WTC11 (cell line): ENCODE measurements at regions not wholly inside any gene's neighbourhood (a gene's known extent, or its start where the extent isn't known, plus 50 kb on each side); places are given as distances from the start of the nearest gene placed in this dataset.

Experiments used
- ATAC-seq: fragments of 200-7000 bp; cut with Tn5 transposase; 2 replicates; pipeline ENCODE4 v1.10.0; 2021; ENCODE audit warnings: mild to moderate bottlenecking, moderate library complexity
- CTCF ChIA-PET: fragments of 300-600 bp; sonication (Branson Sonifier 250); formaldehyde crosslinking; loops from one replicate; lab custom pipeline; 2021; ENCODE audit warnings: antibody characterized with exemption; lab: Charles Lee
- POLR2A ChIA-PET: fragments of 350-600 bp; sonication (Branson Sonifier 250); formaldehyde crosslinking; loops from one replicate; lab custom pipeline; 2021; ENCODE audit warnings: antibody characterized with exemption; lab: Charles Lee
- DNase-seq: peaks from one replicate; pipeline ENCODE4 v3.0.0; 2021; ENCODE audit warnings: low spot score
- H3K27ac Mint-ChIP-seq: 2 replicates; pipeline ENCODE4 v1.8.0; 2021; ENCODE audit warnings: mixed read lengths
- H3K27me3 Mint-ChIP-seq: 2 replicates; pipeline ENCODE4 v1.8.0; 2021; ENCODE audit warnings: low read depth, mild to moderate bottlenecking, moderate library complexity, mixed read lengths
- H3K36me3 Mint-ChIP-seq: 2 replicates; pipeline ENCODE4 v1.8.0; 2021; ENCODE audit warnings: mixed read lengths
- H3K4me1 Mint-ChIP-seq: 2 replicates; pipeline ENCODE4 v1.8.0; 2022; ENCODE audit warnings: mixed read lengths
- H3K4me3 Mint-ChIP-seq: 2 replicates; pipeline ENCODE4 v1.8.0; 2021; ENCODE audit warnings: mild to moderate bottlenecking, moderate library complexity, mixed read lengths
- H3K9me3 Mint-ChIP-seq: 2 replicates; pipeline ENCODE4 v1.8.0; 2021; ENCODE audit warnings: mixed read lengths
- ARID4B ChIP-seq: sonication (generic); formaldehyde crosslinking; IDR thresholded peaks from 2 replicates; pipeline ENCODE4 v1.8.0; 2023; ENCODE audit warnings: missing genetic modification reagents, mild to moderate bottlenecking, borderline replicate concordance
- ATF6 ChIP-seq: sonication (generic); formaldehyde crosslinking; IDR thresholded peaks from 2 replicates; pipeline ENCODE4 v1.8.1; 2023; ENCODE audit warnings: mild to moderate bottlenecking, missing genetic modification reagents
- CBFB ChIP-seq: sonication (generic); formaldehyde crosslinking; IDR thresholded peaks from 2 replicates; pipeline ENCODE4 v1.8.1; 2022; ENCODE audit warnings: mild to moderate bottlenecking, low read depth, missing genetic modification reagents
- CDX4 ChIP-seq: fragments of 250-450 bp; sonication (Bioruptor Pico); IDR thresholded peaks from 2 replicates; pipeline ENCODE4 v1.9.0; 2021; ENCODE audit warnings: moderate library complexity, mild to moderate bottlenecking, inconsistent platforms, borderline replicate concordance
- EMX1 ChIP-seq: fragments of 250-450 bp; sonication (Bioruptor Pico); IDR thresholded peaks from 2 replicates; pipeline ENCODE4 v1.8.0; 2021; ENCODE audit warnings: mild to moderate bottlenecking
- ERG ChIP-seq: fragments of 250-450 bp; sonication (Bioruptor Pico); IDR thresholded peaks from 2 replicates; pipeline ENCODE4 v1.8.0; 2021; ENCODE audit warnings: mild to moderate bottlenecking
- ETV6 ChIP-seq: sonication (generic); formaldehyde crosslinking; IDR thresholded peaks from 2 replicates; pipeline ENCODE4 v1.8.1; 2022; ENCODE audit warnings: mild to moderate bottlenecking, missing genetic modification reagents
- FOXP4 ChIP-seq: sonication (generic); formaldehyde crosslinking; IDR thresholded peaks from 2 replicates; pipeline ENCODE4 v1.8.0; 2022; ENCODE audit warnings: mild to moderate bottlenecking, missing genetic modification reagents
- MAX ChIP-seq: sonication (generic); formaldehyde crosslinking; IDR thresholded peaks from 2 replicates; pipeline ENCODE4 v1.8.0; 2022; ENCODE audit warnings: mild to moderate bottlenecking, missing genetic modification reagents
- MYBL2 ChIP-seq: sonication (generic); formaldehyde crosslinking; IDR thresholded peaks from 2 replicates; pipeline ENCODE4 v1.8.1; 2023; ENCODE audit warnings: mild to moderate bottlenecking, moderate library complexity, missing genetic modification reagents
- NFATC4 ChIP-seq: fragments of 250-450 bp; sonication (Bioruptor Pico); IDR thresholded peaks from 2 replicates; pipeline ENCODE4 v1.9.0; 2021; ENCODE audit warnings: mild to moderate bottlenecking
- NR1H2 ChIP-seq: sonication (generic); formaldehyde crosslinking; IDR thresholded peaks from 2 replicates; pipeline ENCODE4 v1.9.0; 2021; ENCODE audit warnings: mild to moderate bottlenecking, moderate library complexity, missing genetic modification reagents
- PRRX2 ChIP-seq: fragments of 250-450 bp; sonication (Bioruptor Pico); IDR thresholded peaks from 2 replicates; pipeline ENCODE4 v1.8.0; 2021; ENCODE audit warnings: mild to moderate bottlenecking
- SMAD3 ChIP-seq: sonication (generic); formaldehyde crosslinking; IDR thresholded peaks from 2 replicates; pipeline ENCODE4 v1.8.0; 2022; ENCODE audit warnings: missing genetic modification reagents, mild to moderate bottlenecking, borderline replicate concordance
- STAT6 ChIP-seq: sonication (generic); formaldehyde crosslinking; conservative IDR thresholded peaks from 2 replicates; pipeline ENCODE4 v1.8.1; 2023; ENCODE audit warnings: mild to moderate bottlenecking, low read depth, missing genetic modification reagents, moderate library complexity
- TCF7 ChIP-seq: sonication (generic); formaldehyde crosslinking; IDR thresholded peaks from 2 replicates; pipeline ENCODE4 v1.8.0; 2022; ENCODE audit warnings: mild to moderate bottlenecking, low read depth, missing genetic modification reagents, moderate library complexity
- USF1 ChIP-seq: sonication (generic); formaldehyde crosslinking; IDR thresholded peaks from 2 replicates; pipeline ENCODE4 v1.8.0; 2022; ENCODE audit warnings: mild to moderate bottlenecking, missing genetic modification reagents
- ZNF232 ChIP-seq: sonication (generic); formaldehyde crosslinking; IDR thresholded peaks from 2 replicates; pipeline ENCODE4 v1.8.0; 2022; ENCODE audit warnings: mild to moderate bottlenecking, missing genetic modification reagents
- ZNF281 ChIP-seq: sonication (generic); formaldehyde crosslinking; IDR thresholded peaks from 2 replicates; pipeline ENCODE4 v1.8.0; 2023; ENCODE audit warnings: mild to moderate bottlenecking, missing genetic modification reagents
- ZNF671 ChIP-seq: fragments of 250-450 bp; sonication (Bioruptor Pico); IDR thresholded peaks from 2 replicates; pipeline ENCODE4 v1.8.0; 2021; ENCODE audit warnings: mild to moderate bottlenecking

GRCh38 chr3:28868897-28869296, 412.0 kb upstream of the RBMS3 start:
- POLR2A ChIA-PET = no interaction called here
- Mint-ChIP-seq H3K27me3 (peaks cover 22% of the 10 kb centered on the region), H3K4me3 (no peak overlapping the region), H3K36me3 (no peaks in the 10 kb centered on the region), H3K27ac (no peak overlapping the region), H3K9me3 (peaks cover 8% of the 10 kb centered on the region), H3K4me1 (peaks cover 5% of the 10 kb centered on the region)
- TF ChIP-seq ARID4B (no peak), MAX (CRISPR knock-in tag) (no peak), ZNF232 (CRISPR knock-in tag) (no peak), EMX1 (CRISPR knock-in tag) (no peak), CDX4 (CRISPR knock-in tag) (no peak), STAT6 (CRISPR knock-in tag) (no peak), ERG (no peak), CBFB (CRISPR knock-in tag) (no peak), ETV6 (CRISPR knock-in tag) (no peak), FOXP4 (CRISPR knock-in tag) (no peak), MYBL2 (no peak), NFATC4 (CRISPR knock-in tag) (no peak), ZNF671 (CRISPR knock-in tag) (no peak), NR1H2 (CRISPR knock-in tag) (no peak), TCF7 (CRISPR knock-in tag) (no peak)
- DNase-seq (no peak), ATAC-seq (no peak)
- CTCF ChIA-PET = no interaction called here

- CTCF ChIA-PET = no interaction called here
- no peaks in the 10 kb centered on the region for H3K4me1 Mint-ChIP-seq
- H3K9me3 Mint-ChIP-seq = peaks cover 14% of the 10 kb centered on the region
- H3K27ac Mint-ChIP-seq = no peak overlapping the region
- POLR2A ChIA-PET = no interaction called here
- DNase-seq (no peak), ATAC-seq (no peak)
- no peaks in the 10 kb centered on the region for H3K36me3 Mint-ChIP-seq
- no peak overlapping the region for H3K4me3 Mint-ChIP-seq
- no peaks in the 10 kb centered on the region for H3K27me3 Mint-ChIP-seq
- no peak for TF ChIP-seq ZNF281 (CRISPR knock-in tag)
- no peak for TF ChIP-seq ATF6 (CRISPR knock-in tag)
- no peak for TF ChIP-seq SMAD3 (CRISPR knock-in tag)
- TF ChIP-seq USF1 (CRISPR knock-in tag) = no peak
- no peak for TF ChIP-seq PRRX2 (CRISPR knock-in tag)
Observed at GRCh38 chr3:28877912-28878311, 403.0 kb upstream of the RBMS3 start.
